H1 (cell line): ENCODE measurements at regions not wholly inside any gene's neighbourhood (a gene's known extent, or its start where the extent isn't known, plus 50 kb on each side); places are given as distances from the start of the nearest gene placed in this dataset.

Experiments used
- BACH1 ChIP-seq: IDR thresholded peaks from 2 replicates; pipeline ENCODE4 v1.6.1; 2012; ENCODE audit warnings: low read length, improper control_type of control experiment
- EZH2 ChIP-seq: fragments of 200-600 bp; sonication (generic); IDR thresholded peaks from 2 replicates; pipeline ENCODE4 v1.7.1; 2012; ENCODE audit warnings: low read depth, mild to moderate bottlenecking, moderate library complexity, low read length, inconsistent platforms; ENCODE audit not compliant: severe bottlenecking
- POLR2A ChIP-seq, 2 experiments: IDR thresholded peaks; 1 replicate in 1 of 2; 2 replicates in 1 of 2; pipeline ENCODE4 v1.6.1; 2011; ENCODE audit warnings: low read depth in 2 of 2, low read length in 2 of 2, mild to moderate bottlenecking in 2 of 2; ENCODE audit errors: control extremely low read depth in 1 of 2
- POLR2AphosphoS5 ChIP-seq: IDR thresholded peaks from 2 replicates; pipeline ENCODE4 v1.6.1; 2011; ENCODE audit warnings: low read depth, low read length
- SIN3A ChIP-seq, 2 experiments: IDR thresholded peaks in 1 of 2; conservative IDR thresholded peaks in 1 of 2; 2 replicates each; pipeline ENCODE4 v1.6.1; 2011 to 2012; ENCODE audit warnings: low read length in 2 of 2, improper control_type of control experiment in 1 of 2, low read depth in 1 of 2, mild to moderate bottlenecking in 1 of 2
- SIX5 ChIP-seq: IDR thresholded peaks from 2 replicates; pipeline ENCODE4 v1.6.1; 2011; ENCODE audit warnings: mild to moderate bottlenecking, low read depth, low read length
- TAF1 ChIP-seq: IDR thresholded peaks from 2 replicates; pipeline ENCODE4 v1.6.1; 2011; ENCODE audit warnings: mild to moderate bottlenecking, low read depth, low read length
- TAF7 ChIP-seq: optimal IDR thresholded peaks from 2 replicates; pipeline ENCODE3; 2011; ENCODE audit warnings: low read depth, mild to moderate bottlenecking, inconsistent platforms, low read length, moderate library complexity, borderline replicate concordance
- TF ChIP-seq, protein P1 (sequence below): IDR thresholded peaks from 2 replicates; pipeline ENCODE4 v1.6.1; 2011; ENCODE audit warnings: low read length, improper control_type of control experiment
- TF ChIP-seq, protein P2 (sequence below), 3 experiments: IDR thresholded peaks; 1 replicate in 2 of 3; 2 replicates in 1 of 3; pipeline versions ENCODE4 v1.5.1 to v1.6.1; 2011; ENCODE audit warnings: low read length in 3 of 3, mild to moderate bottlenecking in 3 of 3, inconsistent platforms in 2 of 3, low read depth in 1 of 3, moderate library complexity in 1 of 3; ENCODE audit not compliant: insufficient read depth in 1 of 3; ENCODE audit errors: control extremely low read depth in 1 of 3
- TF ChIP-seq, protein P3 (sequence below): IDR thresholded peaks from 2 replicates; pipeline ENCODE4 v1.6.1; 2012; ENCODE audit warnings: inconsistent platforms

DNA sequence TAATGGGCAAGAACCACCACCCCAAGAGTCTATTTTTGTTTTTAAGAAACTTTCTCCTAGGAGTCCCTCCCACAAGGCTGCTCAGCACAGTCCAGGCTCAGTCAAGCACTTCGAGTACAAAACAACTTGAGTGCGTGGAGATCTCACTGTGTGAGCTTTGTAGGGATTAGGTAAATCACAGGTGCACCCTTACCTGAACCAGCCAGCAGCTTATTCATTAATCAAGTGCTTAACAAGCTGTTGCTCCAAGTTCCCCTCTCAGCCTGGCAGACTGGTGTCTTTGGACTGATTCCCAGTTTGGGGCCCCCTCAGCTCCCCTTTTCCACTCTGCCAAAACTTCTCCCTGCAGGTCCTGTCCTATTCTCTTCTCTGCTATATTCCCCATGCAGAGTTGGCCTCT, 133.1 kb downstream of the LY86 start:
- TF ChIP-seq, protein P1, sequence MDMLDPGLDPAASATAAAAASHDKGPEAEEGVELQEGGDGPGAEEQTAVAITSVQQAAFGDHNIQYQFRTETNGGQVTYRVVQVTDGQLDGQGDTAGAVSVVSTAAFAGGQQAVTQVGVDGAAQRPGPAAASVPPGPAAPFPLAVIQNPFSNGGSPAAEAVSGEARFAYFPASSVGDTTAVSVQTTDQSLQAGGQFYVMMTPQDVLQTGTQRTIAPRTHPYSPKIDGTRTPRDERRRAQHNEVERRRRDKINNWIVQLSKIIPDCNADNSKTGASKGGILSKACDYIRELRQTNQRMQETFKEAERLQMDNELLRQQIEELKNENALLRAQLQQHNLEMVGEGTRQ: no peak
- no peak for TF ChIP-seq EZH2
- no peak for TF ChIP-seq POLR2A (IDR thresholded peaks at IDR 0.05; ENCODE audit: control extremely low read depth in 1 of 2, low read depth in 2 of 2, low read length in 2 of 2)
- TF ChIP-seq, protein P2, sequence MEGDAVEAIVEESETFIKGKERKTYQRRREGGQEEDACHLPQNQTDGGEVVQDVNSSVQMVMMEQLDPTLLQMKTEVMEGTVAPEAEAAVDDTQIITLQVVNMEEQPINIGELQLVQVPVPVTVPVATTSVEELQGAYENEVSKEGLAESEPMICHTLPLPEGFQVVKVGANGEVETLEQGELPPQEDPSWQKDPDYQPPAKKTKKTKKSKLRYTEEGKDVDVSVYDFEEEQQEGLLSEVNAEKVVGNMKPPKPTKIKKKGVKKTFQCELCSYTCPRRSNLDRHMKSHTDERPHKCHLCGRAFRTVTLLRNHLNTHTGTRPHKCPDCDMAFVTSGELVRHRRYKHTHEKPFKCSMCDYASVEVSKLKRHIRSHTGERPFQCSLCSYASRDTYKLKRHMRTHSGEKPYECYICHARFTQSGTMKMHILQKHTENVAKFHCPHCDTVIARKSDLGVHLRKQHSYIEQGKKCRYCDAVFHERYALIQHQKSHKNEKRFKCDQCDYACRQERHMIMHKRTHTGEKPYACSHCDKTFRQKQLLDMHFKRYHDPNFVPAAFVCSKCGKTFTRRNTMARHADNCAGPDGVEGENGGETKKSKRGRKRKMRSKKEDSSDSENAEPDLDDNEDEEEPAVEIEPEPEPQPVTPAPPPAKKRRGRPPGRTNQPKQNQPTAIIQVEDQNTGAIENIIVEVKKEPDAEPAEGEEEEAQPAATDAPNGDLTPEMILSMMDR (IDR thresholded peaks at IDR 0.05; ENCODE audit: control extremely low read depth in 1 of 3, insufficient read depth in 1 of 3, low read depth in 1 of 3, low read length in 3 of 3): no peak
- no peak for TF ChIP-seq POLR2AphosphoS5
- TF ChIP-seq BACH1: no peak
- TF ChIP-seq SIN3A (conservative IDR thresholded peaks at IDR 0.05 in 1 of 2, IDR thresholded peaks at IDR 0.05 in 1 of 2; ENCODE audit: low read depth in 1 of 2, low read length in 2 of 2): no peak
- TF ChIP-seq TAF7: no peak
- TF ChIP-seq, protein P3, sequence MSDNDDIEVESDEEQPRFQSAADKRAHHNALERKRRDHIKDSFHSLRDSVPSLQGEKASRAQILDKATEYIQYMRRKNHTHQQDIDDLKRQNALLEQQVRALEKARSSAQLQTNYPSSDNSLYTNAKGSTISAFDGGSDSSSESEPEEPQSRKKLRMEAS: no peak
- no peak for TF ChIP-seq TAF1
- no peak for TF ChIP-seq SIX5
